ENCODE measurements at regions not wholly inside any gene's neighbourhood (a gene's known extent, or its start where the extent isn't known, plus 50 kb on each side); places are given as distances from the start of the nearest gene placed in this dataset.

GRCh38 chr2:129296806-129297205 lies 682.7 kb upstream of the RAB6C start:
- FAIRE-seq, result no peak

GRCh38 chr2:129297430-129297829 lies 682.0 kb upstream of the RAB6C start:
- FAIRE-seq, result no peak

GRCh38 chr2:129299338-129299737 lies 680.1 kb upstream of the RAB6C start:
- FAIRE-seq, result no peak

GRCh38 chr2:129299756-129300155 lies 679.7 kb upstream of the RAB6C start:
- no peak for FAIRE-seq

GRCh38 chr2:129300456-129300855 lies 679.0 kb upstream of the RAB6C start:
- FAIRE-seq, result no peak

GRCh38 chr2:129301431-129301913 lies 678.0 kb upstream of the RAB6C start:
- no peak for FAIRE-seq

GRCh38 chr2:129302106-129302505 lies 677.4 kb upstream of the RAB6C start:
- no peak for FAIRE-seq

GRCh38 chr2:129302561-129303183 lies 676.8 kb upstream of the RAB6C start:
- FAIRE-seq, result no peak

GRCh38 chr2:129314120-129314519 lies 665.3 kb upstream of the RAB6C start:
- FAIRE-seq, result no peak

GRCh38 chr2:129318581-129319421 lies 660.7 kb upstream of the RAB6C start:
- FAIRE-seq, result no peak

- no peak for FAIRE-seq
These were observed 660.1 kb upstream of the RAB6C start for GRCh38 chr2:129319422-129319717.

- FAIRE-seq, result no peak
These were observed 659.2 kb upstream of the RAB6C start for GRCh38 chr2:129320288-129320687.

GRCh38 chr2:129324349-129324748 lies 655.1 kb upstream of the RAB6C start:
- no peak for FAIRE-seq

- no peak for FAIRE-seq
These were observed 654.3 kb upstream of the RAB6C start for GRCh38 chr2:129325151-129325550.

- no peak for FAIRE-seq
These were observed 649.9 kb upstream of the RAB6C start for GRCh38 chr2:129329574-129329973.

GRCh38 chr2:129330504-129330903 lies 649.0 kb upstream of the RAB6C start:
- FAIRE-seq, result no peak

- no peak for FAIRE-seq
These were observed 647.8 kb upstream of the RAB6C start for GRCh38 chr2:129331638-129332037.

- FAIRE-seq, result no peak
These were observed 645.3 kb upstream of the RAB6C start for GRCh38 chr2:129334128-129334527.

GRCh38 chr2:129334696-129335410 lies 644.6 kb upstream of the RAB6C start:
- no peak for FAIRE-seq

GRCh38 chr2:129336276-129336675 lies 643.2 kb upstream of the RAB6C start:
- no peak for FAIRE-seq

- FAIRE-seq, result no peak
These were observed 642.4 kb upstream of the RAB6C start for GRCh38 chr2:129337076-129337475.

- FAIRE-seq, result no peak
These were observed 633.9 kb upstream of the RAB6C start for GRCh38 chr2:129345540-129345939.

- FAIRE-seq, result no peak
These were observed 631.8 kb upstream of the RAB6C start for GRCh38 chr2:129347486-129348217.

Data from endometrium (tissue), 2 donors.